ENCODE measurements at regions not wholly inside any gene's neighbourhood (a gene's known extent, or its start where the extent isn't known, plus 50 kb on each side); places are given as distances from the start of the nearest gene placed in this dataset.
A peak's percentile ranks its signal among the peaks of the same experiment; 100 is the strongest.

GRCh38 chr10:133010095-133010842 is 67.9 kb upstream of the CFAP46 start:
- no peak overlapping the region for H3K4me3 ChIP-seq
- DNase-seq (ENCODE audit: extremely low spot score in 2 of 2): peak in 1 of 2 donors; percentile 99
- no peak overlapping the region for H3K27ac ChIP-seq
- no peaks in the 10 kb centered on the region for H3K9me3 ChIP-seq
- H3K27me3 ChIP-seq: no peaks in the 10 kb centered on the region
- intact Hi-C loops (cut with DNase I): no loop called here
- peaks cover 5% of the 10 kb centered on the region for H3K4me1 ChIP-seq
- TF ChIP-seq POLR2AphosphoS5 (IDR thresholded peaks at IDR 0.05; ENCODE audit: insufficient read depth in 1 of 2, low read depth in 1 of 2): no peak
- TF ChIP-seq CTCF (IDR thresholded peaks at IDR 0.05): no peak
- TF ChIP-seq POLR2A (IDR thresholded peaks at IDR 0.05): no peak
- H3K36me3 ChIP-seq: no peaks in the 10 kb centered on the region

GRCh38 chr10:133009218-133009950 is 67.0 kb upstream of the CFAP46 start:
- Histone ChIP-seq H3K36me3 (no peaks in the 10 kb centered on the region), H3K4me1 (peaks cover 5% of the 10 kb centered on the region), H3K9me3 (no peaks in the 10 kb centered on the region), H3K27ac (no peak overlapping the region), H3K4me3 (no peak overlapping the region), H3K27me3 (no peaks in the 10 kb centered on the region)
- no peak for DNase-seq (ENCODE audit: extremely low spot score in 2 of 2)
- intact Hi-C loops (cut with DNase I): no loop called here
- TF ChIP-seq CTCF (IDR thresholded peaks at IDR 0.05) (no peak), POLR2AphosphoS5 (IDR thresholded peaks at IDR 0.05; ENCODE audit: insufficient read depth in 1 of 2, low read depth in 1 of 2) (peak in 1 of 2 donors; percentile 16)

- no peak overlapping the region for H3K27ac ChIP-seq
- no peak for TF ChIP-seq CTCF (IDR thresholded peaks at IDR 0.05)
- TF ChIP-seq POLR2AphosphoS5 (IDR thresholded peaks at IDR 0.05; ENCODE audit: insufficient read depth in 1 of 2, low read depth in 1 of 2): no peak
- TF ChIP-seq POLR2A (IDR thresholded peaks at IDR 0.05): no peak
- peaks cover 5% of the 10 kb centered on the region for H3K4me1 ChIP-seq
- no peaks in the 10 kb centered on the region for H3K9me3 ChIP-seq
- H3K4me3 ChIP-seq: no peak overlapping the region
- intact Hi-C loops (cut with DNase I): no loop called here
- H3K36me3 ChIP-seq: no peaks in the 10 kb centered on the region
- no peak for DNase-seq (ENCODE audit: extremely low spot score in 2 of 2)
- H3K27me3 ChIP-seq: no peaks in the 10 kb centered on the region
These were observed 66.4 kb upstream of the CFAP46 start for GRCh38 chr10:133008736-133009135.

GRCh38 chr10:133008196-133008595 is 65.8 kb upstream of the CFAP46 start:
- Histone ChIP-seq H3K36me3 (no peaks in the 10 kb centered on the region), H3K27me3 (no peaks in the 10 kb centered on the region), H3K27ac (no peak overlapping the region), H3K4me1 (peaks cover 5% of the 10 kb centered on the region), H3K9me3 (no peaks in the 10 kb centered on the region), H3K4me3 (no peak overlapping the region)
- TF ChIP-seq POLR2A (IDR thresholded peaks at IDR 0.05) (no peak), POLR2AphosphoS5 (IDR thresholded peaks at IDR 0.05; ENCODE audit: insufficient read depth in 1 of 2, low read depth in 1 of 2) (no peak), CTCF (IDR thresholded peaks at IDR 0.05) (no peak)
- intact Hi-C loops (cut with DNase I): no loop called here
- no peak for DNase-seq (ENCODE audit: extremely low spot score in 2 of 2)

DNA sequence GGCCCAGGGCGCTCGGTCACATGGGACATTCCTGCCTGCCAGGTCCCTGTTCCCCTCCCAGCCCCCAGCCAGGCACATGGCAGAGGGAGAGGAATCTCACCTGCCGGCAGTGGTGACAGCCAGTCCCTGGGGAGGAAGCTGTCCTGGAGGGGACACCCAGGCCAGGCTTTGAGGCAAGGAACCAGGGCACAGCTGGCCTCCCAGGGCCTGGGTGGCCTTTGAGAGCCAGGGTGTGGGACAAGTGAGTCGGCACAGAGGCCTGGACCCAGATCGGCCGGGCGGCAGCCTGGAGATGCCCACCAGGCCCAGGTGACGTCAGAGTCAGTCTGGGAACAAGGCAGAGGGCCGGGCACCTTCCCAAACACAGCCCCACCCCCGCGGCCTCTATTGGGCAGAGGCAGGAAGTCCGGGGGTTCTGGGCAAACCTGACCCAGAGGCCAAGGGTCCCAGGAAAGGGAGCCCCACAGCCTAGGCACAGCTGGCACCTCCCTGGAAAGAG is 65.0 kb upstream of the CFAP46 start:
- no peak for TF ChIP-seq POLR2A (IDR thresholded peaks at IDR 0.05)
- TF ChIP-seq CTCF (IDR thresholded peaks at IDR 0.05): no peak
- TF ChIP-seq POLR2AphosphoS5 (IDR thresholded peaks at IDR 0.05; ENCODE audit: insufficient read depth in 1 of 2, low read depth in 1 of 2): no peak
- H3K36me3 ChIP-seq: no peaks in the 10 kb centered on the region
- intact Hi-C loops (cut with DNase I): no loop called here
- H3K9me3 ChIP-seq: no peaks in the 10 kb centered on the region
- H3K27ac ChIP-seq: no peak overlapping the region
- H3K4me3 ChIP-seq: no peak overlapping the region
- H3K27me3 ChIP-seq: no peaks in the 10 kb centered on the region
- DNase-seq (ENCODE audit: extremely low spot score in 2 of 2): no peak
- peaks cover 5% of the 10 kb centered on the region for H3K4me1 ChIP-seq
